GM12865 (cell line): ENCODE measurements at regions not wholly inside any gene's neighbourhood (a gene's known extent, or its start where the extent isn't known, plus 50 kb on each side); places are given as distances from the start of the nearest gene placed in this dataset.

Experiments used
- DNase-seq: peaks from one replicate; pipeline ENCODE4 v3.0.0; 2010; ENCODE audit warnings: low read depth
- H3K4me3 ChIP-seq: 2 replicates; pipeline ENCODE4 v1.5.1; 2011; ENCODE audit warnings: mild to moderate bottlenecking, low read depth, low read length, control low read depth
- TF ChIP-seq, protein P1 (sequence below): IDR thresholded peaks from 2 replicates; pipeline ENCODE4 v1.5.1; 2011; ENCODE audit warnings: low read length, control low read depth, low read depth, inconsistent platforms; ENCODE audit not compliant: insufficient read depth; ENCODE audit errors: missing control alignments

DNA sequence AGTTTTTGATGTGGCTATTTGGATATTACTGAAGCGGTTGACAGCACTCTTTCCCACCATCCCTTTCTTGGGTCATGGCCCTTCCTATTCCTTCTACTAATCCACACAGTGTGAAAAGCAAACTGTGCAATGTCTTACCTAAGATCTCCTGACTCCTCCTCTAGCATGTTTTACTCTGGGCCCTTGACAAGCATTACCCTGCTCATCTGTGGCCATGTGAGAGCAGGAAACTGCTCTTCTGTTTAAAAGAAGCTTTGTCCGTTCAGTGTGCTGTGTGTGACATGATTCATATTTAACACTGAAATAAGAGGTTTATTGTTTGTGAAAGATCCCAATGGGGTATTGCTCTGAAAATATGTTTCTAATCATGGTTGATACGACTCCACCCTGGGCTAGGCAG lies 1022.5 kb downstream of the AACS start:
- H3K4me3 ChIP-seq, result no peak overlapping the region
- no peak for DNase-seq
- TF ChIP-seq, protein P1, sequence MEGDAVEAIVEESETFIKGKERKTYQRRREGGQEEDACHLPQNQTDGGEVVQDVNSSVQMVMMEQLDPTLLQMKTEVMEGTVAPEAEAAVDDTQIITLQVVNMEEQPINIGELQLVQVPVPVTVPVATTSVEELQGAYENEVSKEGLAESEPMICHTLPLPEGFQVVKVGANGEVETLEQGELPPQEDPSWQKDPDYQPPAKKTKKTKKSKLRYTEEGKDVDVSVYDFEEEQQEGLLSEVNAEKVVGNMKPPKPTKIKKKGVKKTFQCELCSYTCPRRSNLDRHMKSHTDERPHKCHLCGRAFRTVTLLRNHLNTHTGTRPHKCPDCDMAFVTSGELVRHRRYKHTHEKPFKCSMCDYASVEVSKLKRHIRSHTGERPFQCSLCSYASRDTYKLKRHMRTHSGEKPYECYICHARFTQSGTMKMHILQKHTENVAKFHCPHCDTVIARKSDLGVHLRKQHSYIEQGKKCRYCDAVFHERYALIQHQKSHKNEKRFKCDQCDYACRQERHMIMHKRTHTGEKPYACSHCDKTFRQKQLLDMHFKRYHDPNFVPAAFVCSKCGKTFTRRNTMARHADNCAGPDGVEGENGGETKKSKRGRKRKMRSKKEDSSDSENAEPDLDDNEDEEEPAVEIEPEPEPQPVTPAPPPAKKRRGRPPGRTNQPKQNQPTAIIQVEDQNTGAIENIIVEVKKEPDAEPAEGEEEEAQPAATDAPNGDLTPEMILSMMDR, result no peak

GRCh38 chr12:126093908-126094307 lies 1028.7 kb downstream of the AACS start:
- H3K4me3 ChIP-seq, result no peak overlapping the region
- DNase-seq, result no peak
- TF ChIP-seq, protein P1, result no peak

DNA sequence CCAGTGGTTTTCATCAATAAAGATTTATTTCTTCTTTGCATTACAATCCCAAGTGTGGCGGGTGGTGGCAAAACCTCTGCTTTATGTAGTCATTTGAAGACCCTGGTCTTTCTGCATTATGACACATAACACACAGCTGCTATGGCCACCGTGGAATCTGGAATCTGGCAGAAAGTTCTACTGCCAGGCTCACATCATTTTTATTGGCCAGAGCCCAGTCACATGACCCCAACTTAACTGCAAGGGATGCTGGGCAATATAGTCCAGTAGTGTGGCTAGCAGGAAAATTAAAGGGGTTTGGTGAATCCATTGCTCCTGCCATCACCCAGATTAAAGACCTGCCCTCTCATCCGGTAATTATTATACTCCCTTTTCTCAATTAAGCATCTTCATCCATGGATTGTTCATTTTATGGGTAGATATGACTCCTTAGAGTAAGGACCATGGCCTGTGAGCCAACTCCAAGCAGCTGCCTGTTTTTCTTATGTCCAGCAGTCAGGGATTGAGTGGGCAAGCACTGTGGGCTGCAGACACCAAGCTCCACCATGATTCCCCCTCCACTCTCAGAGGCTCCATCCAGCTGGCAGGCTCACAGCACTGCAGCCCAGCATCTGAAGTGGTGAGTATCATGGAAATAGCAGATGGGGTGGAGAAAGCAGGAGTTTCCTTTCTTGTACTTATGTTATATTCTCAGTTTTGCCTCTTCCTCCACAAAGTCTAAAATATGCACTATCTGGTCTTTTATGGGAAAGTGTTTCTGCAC lies 1030.7 kb downstream of the AACS start:
- no peak for DNase-seq
- H3K4me3 ChIP-seq, result no peak overlapping the region
- TF ChIP-seq, protein P1, result no peak

- no peak overlapping the region for H3K4me3 ChIP-seq
- TF ChIP-seq, protein P1, result no peak
- DNase-seq, result no peak
Measured at GRCh38 chr12:126106706-126107105, 1041.5 kb downstream of the AACS start.

GRCh38 chr12:126107659-126108058 lies 1042.4 kb downstream of the AACS start:
- DNase-seq, result no peak
- H3K4me3 ChIP-seq, result no peak overlapping the region
- TF ChIP-seq, protein P1, result no peak

DNA sequence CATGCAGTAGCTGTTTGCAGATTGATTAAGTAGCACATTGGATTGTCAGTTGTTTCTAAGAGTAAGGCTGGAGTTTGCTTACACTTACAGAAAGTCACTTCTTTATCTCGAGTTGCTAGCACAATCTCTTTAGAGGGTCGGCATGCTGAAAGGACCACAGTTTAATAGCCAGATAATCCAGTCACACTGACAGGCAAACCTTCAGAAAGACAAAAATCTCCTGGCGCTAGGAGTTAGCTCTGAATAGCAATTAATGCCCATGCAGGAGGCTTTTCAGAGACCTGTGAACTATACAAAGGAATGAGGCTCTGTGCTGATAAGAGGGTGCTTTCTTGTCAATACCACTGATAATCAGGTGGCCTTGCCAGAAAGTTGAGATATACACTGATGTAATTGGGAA lies 1043.0 kb downstream of the AACS start:
- no peak overlapping the region for H3K4me3 ChIP-seq
- DNase-seq, result no peak
- TF ChIP-seq, protein P1, result no peak

GRCh38 chr12:126112141-126112540 lies 1046.9 kb downstream of the AACS start:
- H3K4me3 ChIP-seq, result no peak overlapping the region
- TF ChIP-seq, protein P1, result no peak
- DNase-seq, result no peak
